ENCODE measurements at regions not wholly inside any gene's neighbourhood (a gene's known extent, or its start where the extent isn't known, plus 50 kb on each side); places are given as distances from the start of the nearest gene placed in this dataset.

DNA sequence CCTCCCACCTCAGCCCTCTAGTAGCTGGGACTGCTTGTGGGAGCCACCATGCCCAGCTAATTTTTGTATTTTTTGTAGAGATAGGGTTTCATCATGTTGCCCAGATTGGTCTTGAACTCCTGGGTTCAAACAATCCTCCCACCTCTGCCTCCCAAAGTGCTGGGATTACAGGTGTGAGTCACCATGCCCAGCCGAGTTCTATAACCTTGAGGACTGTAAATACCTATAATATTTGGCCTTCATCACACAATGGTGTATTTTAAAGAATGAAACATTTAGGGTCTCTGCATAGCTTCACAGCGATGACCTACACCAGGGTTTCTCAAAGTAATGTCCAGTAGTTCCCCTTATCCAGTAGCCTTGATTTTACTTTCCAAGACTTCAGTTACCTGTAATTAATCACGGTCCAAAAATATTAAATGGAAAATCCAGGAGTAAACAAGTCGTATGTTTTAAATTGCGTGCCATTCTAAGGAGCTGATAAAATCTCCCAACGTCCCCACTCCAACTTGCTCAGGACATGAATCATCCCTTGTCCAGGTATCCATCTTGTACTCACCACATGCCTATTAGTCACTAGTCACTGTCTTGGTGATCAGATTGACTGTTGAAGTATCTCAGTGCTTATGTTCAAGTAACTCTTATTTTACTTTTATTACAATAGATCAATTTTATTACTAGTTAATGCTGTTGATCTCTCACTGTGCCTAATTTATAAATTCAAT, 368.2 kb downstream of the BTG1 start:
- H3K4me3 ChIP-seq (replicated peaks; ENCODE audit: insufficient read depth, low read length), result no peak overlapping the region
- H3K27me3 ChIP-seq (ENCODE audit: insufficient read depth, poor library complexity, severe bottlenecking), result no peaks in the 10 kb centered on the region
- DNase-seq (ENCODE audit: low read depth in 1 of 2, low spot score in 1 of 2), result no peak
- TF ChIP-seq GABPA (IDR thresholded peaks at IDR 0.05; ENCODE audit: low read depth), result no peak
- no peak for TF ChIP-seq REST (IDR thresholded peaks at IDR 0.05; ENCODE audit: insufficient replicate concordance, low read depth)
- no peak for TF ChIP-seq SPI1 (IDR thresholded peaks at IDR 0.05; ENCODE audit: borderline replicate concordance, low read depth)
- TF ChIP-seq, protein P1, sequence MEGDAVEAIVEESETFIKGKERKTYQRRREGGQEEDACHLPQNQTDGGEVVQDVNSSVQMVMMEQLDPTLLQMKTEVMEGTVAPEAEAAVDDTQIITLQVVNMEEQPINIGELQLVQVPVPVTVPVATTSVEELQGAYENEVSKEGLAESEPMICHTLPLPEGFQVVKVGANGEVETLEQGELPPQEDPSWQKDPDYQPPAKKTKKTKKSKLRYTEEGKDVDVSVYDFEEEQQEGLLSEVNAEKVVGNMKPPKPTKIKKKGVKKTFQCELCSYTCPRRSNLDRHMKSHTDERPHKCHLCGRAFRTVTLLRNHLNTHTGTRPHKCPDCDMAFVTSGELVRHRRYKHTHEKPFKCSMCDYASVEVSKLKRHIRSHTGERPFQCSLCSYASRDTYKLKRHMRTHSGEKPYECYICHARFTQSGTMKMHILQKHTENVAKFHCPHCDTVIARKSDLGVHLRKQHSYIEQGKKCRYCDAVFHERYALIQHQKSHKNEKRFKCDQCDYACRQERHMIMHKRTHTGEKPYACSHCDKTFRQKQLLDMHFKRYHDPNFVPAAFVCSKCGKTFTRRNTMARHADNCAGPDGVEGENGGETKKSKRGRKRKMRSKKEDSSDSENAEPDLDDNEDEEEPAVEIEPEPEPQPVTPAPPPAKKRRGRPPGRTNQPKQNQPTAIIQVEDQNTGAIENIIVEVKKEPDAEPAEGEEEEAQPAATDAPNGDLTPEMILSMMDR (IDR thresholded peaks at IDR 0.05; ENCODE audit: insufficient read depth, low read length), result no peak
- TF ChIP-seq POLR2AphosphoS5 (IDR thresholded peaks at IDR 0.05; ENCODE audit: low read depth), result no peak
- H3K27ac ChIP-seq (replicated peaks), result no peak overlapping the region

GRCh38 chr12:91774434-91774921, 371.2 kb downstream of the BTG1 start:
- no peak overlapping the region for H3K27ac ChIP-seq (replicated peaks)
- no peak for DNase-seq (ENCODE audit: low read depth in 1 of 2, low spot score in 1 of 2)
- H3K4me3 ChIP-seq (replicated peaks; ENCODE audit: insufficient read depth, low read length), result no peak overlapping the region
- TF ChIP-seq GABPA (IDR thresholded peaks at IDR 0.05; ENCODE audit: low read depth) (no peak), SPI1 (IDR thresholded peaks at IDR 0.05; ENCODE audit: borderline replicate concordance, low read depth) (no peak), REST (IDR thresholded peaks at IDR 0.05; ENCODE audit: insufficient replicate concordance, low read depth) (no peak), POLR2AphosphoS5 (IDR thresholded peaks at IDR 0.05; ENCODE audit: low read depth) (no peak)
- TF ChIP-seq, protein P1 (IDR thresholded peaks at IDR 0.05; ENCODE audit: insufficient read depth, low read length), result no peak
- no peaks in the 10 kb centered on the region for H3K27me3 ChIP-seq (ENCODE audit: insufficient read depth, poor library complexity, severe bottlenecking)

GRCh38 chr12:91773749-91774429, 371.8 kb downstream of the BTG1 start:
- Histone ChIP-seq H3K27me3 (ENCODE audit: insufficient read depth, poor library complexity, severe bottlenecking) (no peaks in the 10 kb centered on the region), H3K27ac (replicated peaks) (no peak overlapping the region), H3K4me3 (replicated peaks; ENCODE audit: insufficient read depth, low read length) (no peak overlapping the region)
- no peak for DNase-seq (ENCODE audit: low read depth in 1 of 2, low spot score in 1 of 2)
- TF ChIP-seq SPI1 (IDR thresholded peaks at IDR 0.05; ENCODE audit: borderline replicate concordance, low read depth) (no peak), GABPA (IDR thresholded peaks at IDR 0.05; ENCODE audit: low read depth) (no peak), POLR2AphosphoS5 (IDR thresholded peaks at IDR 0.05; ENCODE audit: low read depth) (no peak), REST (IDR thresholded peaks at IDR 0.05; ENCODE audit: insufficient replicate concordance, low read depth) (no peak)
- TF ChIP-seq, protein P1 (IDR thresholded peaks at IDR 0.05; ENCODE audit: insufficient read depth, low read length), result no peak
